GDM1 (cell line): ENCODE measurements at regions not wholly inside any gene's neighbourhood (a gene's known extent, or its start where the extent isn't known, plus 50 kb on each side); places are given as distances from the start of the nearest gene placed in this dataset.

Experiments used
- DNase-seq: peaks from one replicate; lab custom pipeline; 2025; lab: John Stamatoyannopoulos, UW

GRCh38 chr2:118321432-118322105 is 233.3 kb downstream of the INSIG2 start:
- no peak for DNase-seq

DNA sequence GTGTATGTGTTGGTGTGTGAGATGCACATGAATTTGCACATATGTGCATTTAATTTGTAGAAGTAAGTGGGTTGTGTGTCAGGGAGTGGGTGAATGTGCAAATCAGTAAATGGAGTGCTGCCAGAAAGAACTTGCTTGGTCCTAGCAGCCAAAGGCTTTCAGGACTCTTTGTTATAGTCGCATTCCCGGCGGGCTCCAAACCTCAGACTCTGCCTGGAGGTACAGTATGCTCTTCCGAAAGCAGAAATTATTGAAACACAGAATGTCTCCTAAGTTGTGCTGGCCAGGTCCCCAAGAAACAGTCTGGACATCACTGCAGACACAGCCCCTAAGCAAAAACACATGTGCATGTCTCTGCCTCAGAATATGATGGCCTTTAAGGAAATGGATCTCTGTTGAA is 232.4 kb downstream of the INSIG2 start:
- DNase-seq: no peak

GRCh38 chr2:118320196-118320595 is 231.9 kb downstream of the INSIG2 start:
- no peak for DNase-seq

GRCh38 chr2:118319271-118319684 is 231.0 kb downstream of the INSIG2 start:
- no peak for DNase-seq

DNA sequence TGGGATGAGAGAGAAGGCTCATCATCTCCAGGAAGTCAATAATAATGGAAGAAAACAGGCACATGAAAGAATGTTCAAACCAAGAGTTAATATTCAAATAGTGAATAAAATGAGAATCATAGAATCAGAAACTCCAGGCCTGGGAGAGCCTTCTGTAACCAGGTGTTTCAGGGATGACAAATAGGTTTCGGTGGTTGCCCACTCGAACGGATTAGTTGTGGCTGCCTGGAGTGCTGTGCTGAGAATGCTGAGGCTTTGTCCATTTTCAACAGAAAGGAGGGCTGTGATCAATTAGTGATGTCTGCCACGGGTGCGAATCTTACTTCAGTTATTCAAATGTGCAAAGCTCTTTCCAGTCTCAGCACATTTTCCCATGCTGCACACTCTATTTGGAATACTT is 227.3 kb downstream of the INSIG2 start:
- no peak for DNase-seq

- no peak for DNase-seq
Measured at GRCh38 chr2:118312969-118313756, 224.9 kb downstream of the INSIG2 start.

- no peak for DNase-seq
Measured at GRCh38 chr2:118310681-118311429, 222.6 kb downstream of the INSIG2 start.

DNA sequence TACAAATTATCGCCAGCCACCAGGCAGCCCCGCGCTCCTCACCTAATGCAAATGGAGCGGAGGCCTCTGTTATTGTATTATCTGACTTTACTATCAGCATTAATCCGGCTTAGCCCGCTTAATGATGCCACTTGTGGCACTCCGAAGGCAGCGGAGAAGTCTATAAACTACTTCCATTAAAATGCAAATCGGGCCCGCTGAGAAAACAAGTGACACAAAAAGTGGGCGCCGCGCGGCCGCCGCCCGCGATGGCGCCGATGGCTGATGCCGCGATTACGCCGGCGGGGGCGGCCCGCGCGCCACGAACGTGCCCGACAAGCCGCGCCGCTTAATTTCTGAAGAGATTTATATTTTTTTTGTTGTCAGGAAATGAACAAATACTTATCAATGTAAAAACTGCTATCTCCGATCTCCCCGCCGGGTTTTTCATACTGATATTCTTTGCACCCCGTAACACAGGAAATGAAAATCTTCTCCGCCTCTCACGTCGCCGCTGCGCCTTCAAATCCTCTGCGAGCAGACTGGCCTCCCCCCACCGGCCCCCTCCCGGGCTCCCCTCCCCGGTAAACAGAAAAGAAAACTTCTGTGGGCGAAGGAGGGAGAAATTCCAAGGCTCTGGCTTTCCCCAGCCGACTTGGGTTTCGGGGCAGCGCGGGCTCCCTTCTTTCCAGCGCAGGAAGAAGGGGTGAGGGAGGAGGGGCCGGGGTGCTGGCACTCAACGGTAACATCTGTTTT is 221.8 kb downstream of the INSIG2 start:
- DNase-seq: no peak

DNA sequence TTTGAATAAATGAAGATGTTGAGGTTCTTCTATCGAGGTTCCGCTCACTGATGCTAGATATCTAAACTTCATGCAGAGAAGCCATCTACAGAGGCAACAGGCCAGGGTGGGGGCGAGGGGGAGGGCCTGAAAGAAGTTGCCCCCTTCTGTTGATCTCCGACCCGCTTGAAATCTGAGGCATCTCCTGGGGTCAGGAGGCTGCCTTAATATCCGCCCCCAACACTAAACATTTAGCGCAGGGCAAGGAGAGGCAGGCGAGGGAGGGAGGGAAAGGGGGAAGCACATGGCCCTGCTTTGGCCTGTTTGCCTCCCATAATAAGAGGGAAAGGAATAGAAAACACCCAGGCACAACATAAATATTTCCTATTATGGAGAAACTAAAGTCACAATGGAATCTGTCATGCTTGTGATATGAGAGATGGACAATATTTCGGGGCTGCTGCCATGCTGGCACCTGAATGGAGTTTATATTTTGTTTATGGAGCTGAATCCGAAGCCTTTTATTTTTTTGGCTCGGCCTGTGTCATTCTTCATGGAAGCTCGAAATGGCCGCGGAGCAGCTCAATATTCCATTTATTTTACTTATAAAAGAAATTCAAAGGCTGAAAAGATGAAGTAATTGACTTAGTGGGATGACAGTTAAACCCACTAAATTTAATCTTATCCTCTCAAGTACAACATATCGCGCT is 221.1 kb downstream of the INSIG2 start:
- no peak for DNase-seq

DNA sequence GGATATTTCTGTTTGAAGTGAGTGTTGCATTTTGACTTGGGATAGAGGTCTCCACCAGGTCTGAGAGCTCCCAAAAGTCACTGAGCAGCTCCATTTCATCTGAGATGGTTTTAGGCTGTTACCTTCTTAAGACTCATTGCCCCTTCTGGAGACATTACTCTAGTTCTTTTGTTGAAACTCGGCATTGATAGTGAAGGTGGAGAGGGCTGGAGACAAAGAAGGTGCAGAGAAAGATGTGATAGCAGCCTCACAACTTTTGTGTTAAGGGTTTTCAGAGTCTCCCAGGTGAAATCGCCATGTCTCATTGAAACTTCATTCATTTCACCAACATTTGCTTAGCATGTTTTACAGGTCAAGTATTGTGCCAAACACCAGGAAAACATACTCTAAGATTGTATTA is 219.6 kb downstream of the INSIG2 start:
- DNase-seq: no peak

GRCh38 chr2:118301248-118301647 is 213.0 kb downstream of the INSIG2 start:
- no peak for DNase-seq

DNA sequence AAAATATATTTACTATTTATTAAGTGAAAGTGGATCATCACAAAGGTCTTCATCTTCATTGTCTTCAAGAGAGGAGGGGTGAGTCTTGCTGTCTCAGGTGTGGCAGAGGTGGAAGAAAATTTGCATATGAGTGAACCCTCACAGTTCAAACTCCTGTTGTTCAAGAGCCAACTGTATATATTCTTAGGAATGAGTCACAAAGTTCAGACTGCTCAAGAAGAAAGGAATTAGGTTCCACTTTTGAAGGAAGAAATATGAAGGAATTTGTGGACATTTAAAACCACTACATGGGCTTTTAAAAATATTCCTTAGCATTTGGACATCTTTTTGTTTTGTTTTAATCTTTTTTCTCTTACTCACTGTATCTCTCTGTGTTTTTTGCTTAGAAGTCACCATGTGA is 212.6 kb downstream of the INSIG2 start:
- DNase-seq: no peak

- no peak for DNase-seq
Measured at GRCh38 chr2:118296663-118297062, 208.4 kb downstream of the INSIG2 start.

GRCh38 chr2:118295592-118296390 is 207.5 kb downstream of the INSIG2 start:
- no peak for DNase-seq

DNA sequence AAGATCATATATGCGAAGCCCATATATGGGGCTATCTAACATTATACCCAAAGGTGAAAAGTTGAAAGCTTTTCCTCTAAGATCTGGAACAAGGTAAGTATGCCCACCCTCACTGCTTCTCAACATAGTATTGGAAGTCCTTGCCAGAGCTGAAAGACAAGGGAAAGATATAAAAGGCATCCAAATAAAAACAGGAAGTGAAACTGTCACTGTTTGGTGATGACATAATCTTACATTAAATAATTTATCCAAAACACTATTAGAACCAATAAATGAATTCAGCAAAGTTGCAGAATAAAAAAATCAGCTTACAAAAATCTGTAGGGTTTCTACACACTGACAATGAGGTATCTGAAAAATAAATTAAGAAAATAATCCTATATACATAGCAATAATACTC is 205.8 kb downstream of the INSIG2 start:
- no peak for DNase-seq

DNA sequence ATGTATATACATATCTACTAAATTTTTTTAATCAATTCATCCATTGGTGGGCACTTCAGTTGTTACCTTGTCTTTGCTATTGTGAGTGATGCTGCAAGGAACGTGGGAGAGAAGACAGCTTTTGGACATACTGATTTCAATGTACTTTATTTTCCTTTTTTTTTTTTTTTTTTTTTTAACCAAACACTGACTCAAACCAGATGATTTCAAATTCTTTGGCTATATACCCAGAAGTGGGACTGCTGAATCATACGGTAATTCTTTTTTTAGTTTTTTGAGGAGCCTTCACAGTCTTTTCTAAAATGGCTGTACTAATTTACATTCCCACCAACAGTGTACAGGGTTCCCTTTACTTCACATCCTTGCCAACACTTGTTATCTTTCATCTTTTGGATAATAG is 204.7 kb downstream of the INSIG2 start:
- DNase-seq: no peak

GRCh38 chr2:118291251-118291880 is 203.1 kb downstream of the INSIG2 start:
- DNase-seq: no peak

DNA sequence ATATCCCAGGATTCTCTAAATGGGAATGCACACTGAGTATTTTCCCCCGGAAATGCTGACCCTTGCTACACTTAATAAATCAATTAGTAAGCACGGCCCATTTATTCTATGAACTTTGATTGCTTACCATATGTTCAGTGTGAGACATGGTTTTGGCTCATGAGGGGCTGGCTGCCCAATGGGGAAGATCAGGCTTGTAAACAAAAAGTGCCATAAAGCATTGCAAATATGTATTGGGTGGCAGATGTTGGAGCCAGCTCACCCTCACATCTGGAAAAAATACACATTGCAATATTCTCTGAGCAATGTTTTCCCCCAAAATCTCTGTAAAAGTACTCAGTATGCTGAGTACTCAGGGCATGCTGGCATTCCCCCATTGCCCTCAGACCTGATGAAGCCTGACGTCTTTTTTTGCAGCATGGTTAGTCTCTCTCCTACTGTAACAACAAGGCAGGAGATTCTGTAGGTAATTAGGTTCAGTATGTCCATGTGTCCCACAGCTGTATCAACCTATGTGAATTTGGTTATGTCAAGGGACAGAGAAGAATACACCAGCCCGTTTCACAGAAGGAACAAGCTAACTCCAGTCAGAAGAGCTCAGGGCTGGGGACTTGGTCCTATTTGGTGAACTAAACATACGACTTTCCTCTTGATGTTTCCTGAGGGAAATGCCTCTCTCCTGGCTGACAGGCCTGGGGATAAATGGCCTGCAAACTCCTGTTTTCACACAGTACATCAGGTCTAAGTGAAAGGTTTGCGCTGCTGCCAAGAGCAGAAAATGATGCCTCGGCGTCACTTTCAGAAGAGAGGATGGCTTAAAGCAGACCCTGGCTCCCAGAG is 202.4 kb downstream of the INSIG2 start:
- DNase-seq: no peak

DNA sequence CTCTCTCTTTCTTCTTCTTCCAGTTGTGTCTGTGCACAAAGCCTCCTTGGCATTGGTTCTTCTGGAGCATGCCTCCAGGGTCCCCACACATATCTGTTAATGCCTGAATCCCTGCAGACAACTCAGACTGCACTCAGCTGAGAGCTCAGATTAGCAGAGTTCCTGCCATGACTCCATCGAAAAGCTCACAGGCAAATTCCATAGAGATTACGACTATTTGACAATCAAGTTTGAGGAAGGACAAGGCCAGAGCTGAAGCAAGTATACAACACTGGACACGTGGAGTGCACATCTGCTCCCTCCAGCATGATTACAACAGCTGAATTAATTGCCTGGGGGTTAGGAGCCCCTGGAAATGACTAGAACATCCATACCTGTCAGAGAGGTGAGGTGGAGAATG is 190.7 kb downstream of the INSIG2 start:
- DNase-seq: no peak
